CD4-positive, alpha-beta T cell (primary cell): ENCODE measurements at regions not wholly inside any gene's neighbourhood (a gene's known extent, or its start where the extent isn't known, plus 50 kb on each side); places are given as distances from the start of the nearest gene placed in this dataset.

Source experiments
- ATAC-seq: fragments of 200-7000 bp; cut with Tn5 transposase; one replicate; pipeline ENCODE4 v1.10.0; 2022; ENCODE audit warnings: mild to moderate bottlenecking; ENCODE audit not compliant: poor library complexity
- CTCF ChIA-PET: fragments of 350-600 bp; sonication (Branson Sonifier 250); formaldehyde crosslinking; loops from one replicate; lab custom pipeline; 2021; ENCODE audit warnings: antibody characterized with exemption, inconsistent platforms; lab: Charles Lee
- POLR2A ChIA-PET: fragments of 350-600 bp; sonication (Branson Sonifier 250); formaldehyde crosslinking; loops from one replicate; lab custom pipeline; 2021; ENCODE audit warnings: antibody characterized with exemption, inconsistent platforms; lab: Charles Lee
- DNase-seq, 14 experiments: peaks; one replicate each; pipeline ENCODE4 v3.0.0-alpha.2; 2013 to 2020; ENCODE audit warnings: mixed read lengths in 2 of 14
- H3K27ac ChIP-seq, 2 donors: one replicate each; pipeline versions ENCODE4 v1.5.1 to v1.7.0; 2013; ENCODE audit warnings: low read length in 2 of 2, low read depth in 1 of 2, mild to moderate bottlenecking in 1 of 2
- H3K27me3 ChIP-seq, 2 experiments: 1 replicate in 1 of 2; 2 replicates in 1 of 2; pipeline versions ENCODE4 v1.6.1 to v1.7.0; 2013; ENCODE audit warnings: low read length in 2 of 2, control low read depth in 1 of 2, mild to moderate bottlenecking in 1 of 2, moderate library complexity in 1 of 2; ENCODE audit not compliant: insufficient read depth in 2 of 2, control insufficient read depth in 1 of 2
- H3K36me3 ChIP-seq: one replicate; pipeline ENCODE4 v1.6.1; 2013; ENCODE audit warnings: low read length, control low read depth; ENCODE audit not compliant: insufficient read depth
- H3K4me1 ChIP-seq: one replicate; pipeline ENCODE4 v1.6.1; 2013; ENCODE audit warnings: low read length, control low read depth; ENCODE audit not compliant: insufficient read depth
- H3K4me3 ChIP-seq: one replicate; pipeline ENCODE4 v1.5.1; 2013; ENCODE audit warnings: mild to moderate bottlenecking, low read length, moderate library complexity
- H3K9me3 ChIP-seq, 2 experiments: 1 replicate in 1 of 2; 2 replicates in 1 of 2; pipeline versions ENCODE4 v1.6.1 to v1.7.0; 2013; ENCODE audit warnings: low read length in 2 of 2, mild to moderate bottlenecking in 2 of 2, control low read depth in 1 of 2, moderate library complexity in 1 of 2; ENCODE audit not compliant: control insufficient read depth in 1 of 2, insufficient read depth in 1 of 2
- H3K27ac Mint-ChIP-seq: one replicate; pipeline ENCODE4 v1.8.0; 2020; ENCODE audit warnings: mixed read lengths
- H3K27me3 Mint-ChIP-seq: one replicate; pipeline ENCODE4 v1.8.0; 2021; ENCODE audit warnings: mixed read lengths
- H3K36me3 Mint-ChIP-seq: one replicate; pipeline ENCODE4 v1.8.0; 2021; ENCODE audit warnings: low read depth, mixed read lengths
- H3K4me1 Mint-ChIP-seq: one replicate; pipeline ENCODE4 v1.8.0; 2021; ENCODE audit warnings: low read depth, mixed read lengths
- H3K4me3 Mint-ChIP-seq: one replicate; pipeline ENCODE4 v1.8.0; 2020; ENCODE audit warnings: mild to moderate bottlenecking, mixed read lengths
- H3K9me3 Mint-ChIP-seq: one replicate; pipeline ENCODE4 v1.8.0; 2020; ENCODE audit warnings: mixed read lengths
- intact Hi-C, 2 experiments: fragments of 100-400 bp; cut with DNase I in 1 of 2; cut with micrococcal nuclease in 1 of 2; formaldehyde crosslinking; loops; one replicate each; pipeline versions ENCODE4 v1.15.1 to v1.9.0; 2023 to 2025; cut with DNase I, micrococcal nuclease
- TF ChIP-seq, protein P1 (sequence below): fragments of 200-600 bp; IDR thresholded peaks from one replicate; pipeline ENCODE4 v1.8.0; 2022; ENCODE audit warnings: antibody characterized with exemption, mild to moderate bottlenecking

DNA sequence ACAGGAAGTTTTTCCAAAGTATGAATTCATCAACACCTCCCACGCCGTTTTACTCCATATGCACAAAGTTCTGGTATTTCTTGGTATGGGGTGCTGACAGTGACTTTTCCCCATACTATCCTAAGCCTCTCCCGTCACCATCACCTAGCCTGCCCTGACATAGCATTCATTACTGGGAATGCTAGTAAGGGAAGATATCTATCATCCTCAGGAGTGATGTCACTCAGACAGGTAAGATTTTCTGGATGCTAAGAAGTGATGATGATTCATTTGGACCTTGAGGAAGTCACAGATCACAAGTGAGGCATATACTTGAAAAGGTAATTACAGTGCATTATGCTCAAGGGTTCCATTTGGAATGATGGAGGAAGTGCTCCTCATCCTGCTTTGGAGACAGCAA lies 355.1 kb upstream of the STAC start:
- no peak overlapping the region for H3K27ac Mint-ChIP-seq
- intact Hi-C loops: no loop called here
- CTCF ChIA-PET: no interaction called here
- Histone ChIP-seq H3K27me3 (no peaks in the 10 kb centered on the region), H3K4me1 (no peaks in the 10 kb centered on the region), H3K9me3 (peaks cover 0 to 3% of the 10 kb centered on the region in 2 experiments), H3K4me3 (no peak overlapping the region), H3K36me3 (no peaks in the 10 kb centered on the region), H3K27ac (no peak overlapping the region)
- no peaks in the 10 kb centered on the region for H3K36me3 Mint-ChIP-seq
- no peak for ATAC-seq
- TF ChIP-seq, protein P1, sequence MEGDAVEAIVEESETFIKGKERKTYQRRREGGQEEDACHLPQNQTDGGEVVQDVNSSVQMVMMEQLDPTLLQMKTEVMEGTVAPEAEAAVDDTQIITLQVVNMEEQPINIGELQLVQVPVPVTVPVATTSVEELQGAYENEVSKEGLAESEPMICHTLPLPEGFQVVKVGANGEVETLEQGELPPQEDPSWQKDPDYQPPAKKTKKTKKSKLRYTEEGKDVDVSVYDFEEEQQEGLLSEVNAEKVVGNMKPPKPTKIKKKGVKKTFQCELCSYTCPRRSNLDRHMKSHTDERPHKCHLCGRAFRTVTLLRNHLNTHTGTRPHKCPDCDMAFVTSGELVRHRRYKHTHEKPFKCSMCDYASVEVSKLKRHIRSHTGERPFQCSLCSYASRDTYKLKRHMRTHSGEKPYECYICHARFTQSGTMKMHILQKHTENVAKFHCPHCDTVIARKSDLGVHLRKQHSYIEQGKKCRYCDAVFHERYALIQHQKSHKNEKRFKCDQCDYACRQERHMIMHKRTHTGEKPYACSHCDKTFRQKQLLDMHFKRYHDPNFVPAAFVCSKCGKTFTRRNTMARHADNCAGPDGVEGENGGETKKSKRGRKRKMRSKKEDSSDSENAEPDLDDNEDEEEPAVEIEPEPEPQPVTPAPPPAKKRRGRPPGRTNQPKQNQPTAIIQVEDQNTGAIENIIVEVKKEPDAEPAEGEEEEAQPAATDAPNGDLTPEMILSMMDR: no peak
- H3K27me3 Mint-ChIP-seq: no peaks in the 10 kb centered on the region
- H3K4me3 Mint-ChIP-seq: no peak overlapping the region
- POLR2A ChIA-PET: no interaction called here
- DNase-seq: no peak
- no peaks in the 10 kb centered on the region for H3K4me1 Mint-ChIP-seq
- H3K9me3 Mint-ChIP-seq: peaks cover 10% of the 10 kb centered on the region

DNA sequence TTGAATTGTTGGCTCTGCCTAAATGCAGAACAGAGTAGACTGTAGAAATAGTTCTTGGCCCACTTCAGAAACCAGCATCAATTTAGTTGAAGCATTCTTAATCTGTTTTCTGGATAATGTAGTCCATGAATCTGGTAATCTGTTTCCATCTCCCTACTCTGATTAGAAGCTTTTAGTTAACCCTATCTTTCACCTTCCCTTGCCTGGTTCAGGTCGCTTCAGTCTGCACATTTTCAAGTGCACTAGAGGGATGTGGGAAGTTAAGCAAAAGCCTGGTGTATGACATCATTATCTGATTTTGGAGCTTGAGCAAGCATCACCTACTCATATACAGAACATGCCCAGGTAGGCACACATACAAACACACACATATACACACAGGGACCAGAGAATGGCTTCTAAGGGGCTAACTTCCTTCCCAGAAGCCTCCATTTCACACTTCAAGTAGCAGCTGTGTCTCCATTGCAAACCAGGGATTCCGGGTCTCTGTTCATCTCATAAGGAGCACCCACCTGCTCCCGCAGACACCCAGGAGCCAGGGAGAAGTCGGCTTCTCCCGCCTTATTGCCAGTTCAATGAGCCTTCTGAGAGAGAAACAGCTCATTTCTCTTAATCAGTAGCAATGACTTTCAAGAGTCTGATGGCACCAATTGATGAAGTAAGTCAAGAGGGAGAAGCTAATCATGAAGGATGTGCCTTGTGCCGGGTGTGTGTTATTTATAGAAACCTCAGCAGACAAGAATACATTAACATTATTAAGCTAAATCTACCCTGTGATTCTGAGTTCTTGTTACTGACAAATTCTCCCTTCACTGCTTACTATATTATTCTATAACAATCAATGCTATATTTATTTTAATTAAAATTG lies 347.9 kb upstream of the STAC start:
- no peaks in the 10 kb centered on the region for H3K4me1 Mint-ChIP-seq
- no peaks in the 10 kb centered on the region for H3K36me3 Mint-ChIP-seq
- Histone ChIP-seq H3K36me3 (no peaks in the 10 kb centered on the region), H3K27me3 (no peaks in the 10 kb centered on the region), H3K4me3 (no peak overlapping the region), H3K9me3 (peaks cover 0 to 7% of the 10 kb centered on the region in 2 experiments), H3K4me1 (no peaks in the 10 kb centered on the region), H3K27ac (no peak overlapping the region)
- ATAC-seq (no peak), DNase-seq (no peak)
- intact Hi-C loops: no loop called here
- no peaks in the 10 kb centered on the region for H3K27me3 Mint-ChIP-seq
- no peak overlapping the region for H3K4me3 Mint-ChIP-seq
- ChIA-PET CTCF (no interaction called here), POLR2A (no interaction called here)
- H3K9me3 Mint-ChIP-seq: no peaks in the 10 kb centered on the region
- TF ChIP-seq, protein P1: no peak
- no peak overlapping the region for H3K27ac Mint-ChIP-seq

DNA sequence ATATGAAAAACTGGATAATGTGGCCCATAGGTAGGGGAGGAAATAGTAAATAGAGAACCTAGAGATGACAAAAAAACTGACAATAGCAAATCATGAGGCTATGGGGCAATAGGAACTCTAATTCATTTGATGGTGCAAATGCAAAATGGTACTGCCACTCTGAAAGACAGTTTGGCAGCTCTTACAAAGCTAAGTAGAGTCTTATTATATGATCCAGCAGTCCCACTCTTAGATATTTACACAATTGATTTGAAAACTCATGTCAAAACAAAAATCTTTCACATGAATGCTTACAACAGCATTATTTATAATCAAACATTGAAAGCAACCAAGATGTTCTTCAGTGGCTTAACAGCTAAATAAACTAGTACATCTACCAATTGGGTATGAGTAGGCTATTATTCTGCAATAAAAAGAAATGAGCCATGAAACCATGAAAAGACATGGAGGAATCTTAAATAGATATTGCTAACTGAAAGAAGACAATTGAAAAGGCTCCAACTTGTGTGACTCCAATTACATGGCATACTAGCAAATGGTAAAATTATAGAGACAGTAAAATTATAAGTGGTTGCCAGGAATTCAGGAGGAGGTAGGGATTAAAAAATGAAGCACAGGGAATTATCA lies 321.8 kb upstream of the STAC start:
- H3K27me3 Mint-ChIP-seq: no peaks in the 10 kb centered on the region
- Histone ChIP-seq H3K36me3 (no peaks in the 10 kb centered on the region), H3K27ac (no peak overlapping the region), H3K9me3 (no peaks in the 10 kb centered on the region), H3K4me3 (no peak overlapping the region), H3K27me3 (no peaks in the 10 kb centered on the region), H3K4me1 (no peaks in the 10 kb centered on the region)
- TF ChIP-seq, protein P1: no peak
- no peak overlapping the region for H3K27ac Mint-ChIP-seq
- ATAC-seq: no peak
- no peak overlapping the region for H3K4me3 Mint-ChIP-seq
- ChIA-PET POLR2A (no interaction called here), CTCF (no interaction called here)
- no peaks in the 10 kb centered on the region for H3K36me3 Mint-ChIP-seq
- no peak for DNase-seq
- no peaks in the 10 kb centered on the region for H3K4me1 Mint-ChIP-seq
- peaks cover 11% of the 10 kb centered on the region for H3K9me3 Mint-ChIP-seq
- intact Hi-C loops: no loop called here
